Endothelial cell of umbilical vein (primary cell): ENCODE measurements at regions not wholly inside any gene's neighbourhood (a gene's known extent, or its start where the extent isn't known, plus 50 kb on each side); places are given as distances from the start of the nearest gene placed in this dataset.

Experiments used
- CTCF ChIP-seq, 2 donors: IDR thresholded peaks; 1 replicate in 1 of 2; 2 replicates in 1 of 2; pipeline ENCODE4 v1.5.1; 2011; ENCODE audit warnings: low read length in 2 of 2, mild to moderate bottlenecking in 2 of 2, moderate library complexity in 2 of 2, control low read depth in 1 of 2, inconsistent platforms in 1 of 2, low read depth in 1 of 2; ENCODE audit not compliant: insufficient read depth in 1 of 2; ENCODE audit errors: extremely low read depth in 1 of 2
- EZH2 ChIP-seq: IDR thresholded peaks from 2 replicates; pipeline ENCODE4 v1.6.1; 2012; ENCODE audit warnings: borderline replicate concordance, low read depth, mild to moderate bottlenecking, moderate library complexity, low read length, inconsistent platforms; ENCODE audit not compliant: severe bottlenecking
- FOS ChIP-seq: IDR thresholded peaks from 2 replicates; pipeline ENCODE4 v1.6.1; 2011; ENCODE audit warnings: mild to moderate bottlenecking, low read length, moderate library complexity, borderline replicate concordance; ENCODE audit not compliant: insufficient read depth
- JUN ChIP-seq: IDR thresholded peaks from 2 replicates; pipeline ENCODE4 v1.6.1; 2011; ENCODE audit warnings: borderline replicate concordance, low read depth; ENCODE audit not compliant: insufficient read length, insufficient read depth
- MAX ChIP-seq: IDR thresholded peaks from 2 replicates; pipeline ENCODE4 v1.6.1; 2011; ENCODE audit not compliant: insufficient read depth, insufficient read length
- MYC ChIP-seq: IDR thresholded peaks from one replicate; pipeline ENCODE4 v1.6.1; 2011; ENCODE audit warnings: mild to moderate bottlenecking, low read depth, low read length
- POLR2A ChIP-seq: IDR thresholded peaks from 2 replicates; pipeline ENCODE4 v1.6.1; 2012; ENCODE audit warnings: low read depth, mild to moderate bottlenecking, control low read depth, low read length
- POLR2AphosphoS5 ChIP-seq: IDR thresholded peaks from 2 replicates; pipeline ENCODE4 v1.6.1; 2012; ENCODE audit warnings: low read depth, mild to moderate bottlenecking, control low read depth, low read length, moderate library complexity; ENCODE audit not compliant: insufficient read depth

GRCh38 chr1:80891871-80892270 lies 908.9 kb upstream of the ADGRL2 start:
- TF ChIP-seq POLR2A, result no peak
- TF ChIP-seq CTCF (IDR thresholded peaks at IDR 0.05; ENCODE audit: extremely low read depth in 1 of 2, insufficient read depth in 1 of 2, low read depth in 1 of 2, low read length in 2 of 2), result no peak
- TF ChIP-seq EZH2, result no peak
- no peak for TF ChIP-seq MAX
- TF ChIP-seq MYC, result no peak
- no peak for TF ChIP-seq FOS
- no peak for TF ChIP-seq POLR2AphosphoS5
- TF ChIP-seq JUN, result no peak
